HCT116 (cell line): ENCODE measurements at regions not wholly inside any gene's neighbourhood (a gene's known extent, or its start where the extent isn't known, plus 50 kb on each side); places are given as distances from the start of the nearest gene placed in this dataset.

Experiments
- ATAC-seq: fragments of 200-7000 bp; cut with Tn5 transposase; 2 replicates; pipeline ENCODE4 v1.9.1; 2020; ENCODE audit warnings: mild to moderate bottlenecking, moderate library complexity
- BruUV-seq: library from RNA; stranded (reverse); fragments of 400-500 nt; replicated peaks from 2 replicates; lab custom pipeline; 2021; lab: Mats Ljungman, UMichigan
- CTCF ChIA-PET: fragments of 300-600 bp; sonication (Branson Sonifier 250); formaldehyde crosslinking; loops from one replicate; lab custom pipeline; 2021; ENCODE audit warnings: antibody characterized with exemption; lab: Charles Lee
- POLR2A ChIA-PET: fragments of 300-600, 350-600 bp; sonication (Branson Sonifier 250); formaldehyde crosslinking; loops from one replicate; lab custom pipeline; 2021; ENCODE audit warnings: antibody characterized with exemption; lab: Charles Lee
- RAD21 ChIA-PET, 2 experiments: fragments of 300-600 bp; sonication (Branson Sonifier 250); formaldehyde crosslinking; loops; one replicate each; lab custom pipeline; 2023; ENCODE audit warnings: low total read pairs in 2 of 2; ENCODE audit not compliant: uncharacterized antibody in 2 of 2, unreplicated experiment in 2 of 2, low non-redundant PET in 1 of 2; lab: Charles Lee
- DNase-seq: peaks from one replicate; pipeline ENCODE4 v3.0.0-alpha.2; 2010; ENCODE audit warnings: low read depth, low spot score
- H2AFZ ChIP-seq: fragments of 200-600 bp; shearing (Covaris generic), sonication (generic); 2 replicates; pipeline ENCODE4 v1.6.1; 2017; ENCODE audit warnings: low read depth, mixed run types, mixed read lengths, antibody characterized with exemption, low read length; ENCODE audit not compliant: poor library complexity, severe bottlenecking
- H3K27ac ChIP-seq: 2 replicates; pipeline ENCODE4 v1.5.1; 2012; ENCODE audit warnings: low read depth, low read length
- H3K27me3 ChIP-seq: fragments of 200-600 bp; sonication (generic); 2 replicates; pipeline ENCODE4 v1.6.1; 2016; ENCODE audit warnings: mixed run types, low read length, mixed read lengths; ENCODE audit not compliant: insufficient read depth
- H3K36me3 ChIP-seq, 2 experiments: fragments of 200-500 bp in 1 of 2; fragments of 200-600 bp in 1 of 2; sonication (Bioruptor generic) in 1 of 2; sonication (generic) in 1 of 2; 2 replicates each; pipeline versions ENCODE4 v1.5.1 to v1.6.1; 2014 to 2016; ENCODE audit warnings: low read length in 2 of 2, inconsistent platforms in 1 of 2, mixed read lengths in 1 of 2, mixed run types in 1 of 2; ENCODE audit not compliant: insufficient read depth in 2 of 2, control insufficient read depth in 1 of 2
- H3K4me1 ChIP-seq, 2 experiments: fragments of 200-600 bp in 1 of 2; sonication (generic) in 1 of 2; 2 replicates each; pipeline versions ENCODE4 v1.5.1 to v1.6.1; 2012 to 2017; ENCODE audit warnings: low read length in 2 of 2, inconsistent platforms in 1 of 2, mild to moderate bottlenecking in 1 of 2, mixed read lengths in 1 of 2, mixed run types in 1 of 2, moderate library complexity in 1 of 2; ENCODE audit not compliant: insufficient read depth in 2 of 2, control insufficient read depth in 1 of 2
- H3K4me2 ChIP-seq: fragments of 200-600 bp; sonication (generic); 2 replicates; pipeline ENCODE4 v1.6.1; 2017; ENCODE audit warnings: mixed run types, low read length, mixed read lengths
- H3K4me3 ChIP-seq, 2 experiments: fragments of 200-600 bp in 1 of 2; sonication (generic) in 1 of 2; replicated peaks in 1 of 2; 2 replicates each; pipeline ENCODE4 v1.5.1; 2011 to 2016; ENCODE audit warnings: low read length in 2 of 2, control low read depth in 1 of 2, low read depth in 1 of 2, mild to moderate bottlenecking in 1 of 2, mixed read lengths in 1 of 2, mixed run types in 1 of 2
- H3K79me2 ChIP-seq: fragments of 200-600 bp; sonication (generic); 2 replicates; pipeline ENCODE4 v1.6.1; 2017; ENCODE audit warnings: mild to moderate bottlenecking, mixed run types, low read length, moderate library complexity, mixed read lengths; ENCODE audit not compliant: insufficient read depth
- H3K9ac ChIP-seq: fragments of 200-600 bp; sonication (generic); 2 replicates; pipeline ENCODE4 v1.6.1; 2016; ENCODE audit warnings: low read length, mixed read lengths
- H3K9me2 ChIP-seq: fragments of 200-600 bp; sonication (generic), shearing (Covaris generic); 2 replicates; pipeline ENCODE4 v1.6.1; 2017; ENCODE audit warnings: mixed run types, mild to moderate bottlenecking, moderate library complexity; ENCODE audit not compliant: insufficient read depth
- H3K9me3 ChIP-seq, 2 experiments: fragments of 200-500 bp in 1 of 2; fragments of 200-600 bp in 1 of 2; sonication (Bioruptor generic) in 1 of 2; sonication (generic) in 1 of 2; 2 replicates each; pipeline ENCODE4 v1.6.1; 2014 to 2017; ENCODE audit warnings: low read length in 2 of 2, mixed read lengths in 2 of 2, inconsistent platforms in 1 of 2, low read depth in 1 of 2, mild to moderate bottlenecking in 1 of 2, mixed run types in 1 of 2, moderate library complexity in 1 of 2; ENCODE audit not compliant: control insufficient read depth in 1 of 2, insufficient read depth in 1 of 2
- H4K20me1 ChIP-seq: fragments of 200-600 bp; sonication (generic), shearing (Covaris generic); 2 replicates; pipeline ENCODE4 v1.6.1; 2017; ENCODE audit warnings: mixed run types, mild to moderate bottlenecking, moderate library complexity; ENCODE audit not compliant: insufficient read depth
- CBX3 ChIP-seq: IDR thresholded peaks from 2 replicates; pipeline ENCODE4 v1.6.1; 2012; ENCODE audit warnings: low read depth
- CEBPB ChIP-seq: IDR thresholded peaks from 2 replicates; pipeline ENCODE4 v1.6.1; 2012; ENCODE audit warnings: low read depth
- EGR1 ChIP-seq: IDR thresholded peaks from 2 replicates; pipeline ENCODE4 v1.6.1; 2012; ENCODE audit warnings: low read depth
- ELF1 ChIP-seq: IDR thresholded peaks from 2 replicates; pipeline ENCODE4 v1.6.1; 2012; ENCODE audit warnings: low read depth, borderline replicate concordance
- EZH2phosphoT487 ChIP-seq: fragments of 200-600 bp; IDR thresholded peaks from 2 replicates; pipeline ENCODE4 v1.6.1; 2018; ENCODE audit warnings: antibody characterized with exemption, borderline replicate concordance
- FOSL1 ChIP-seq: IDR thresholded peaks from 2 replicates; pipeline ENCODE4 v1.6.1; 2012; ENCODE audit warnings: low read depth
- POLR2A ChIP-seq: IDR thresholded peaks from 2 replicates; pipeline ENCODE4 v1.7.0; 2011; ENCODE audit warnings: borderline replicate concordance; ENCODE audit not compliant: insufficient read depth, insufficient read length; ENCODE audit errors: extremely low read depth
- SIN3A ChIP-seq: IDR thresholded peaks from 2 replicates; pipeline ENCODE4 v1.6.1; 2012; ENCODE audit warnings: low read depth
- SP1 ChIP-seq: IDR thresholded peaks from 2 replicates; pipeline ENCODE4 v1.6.1; 2012; ENCODE audit warnings: low read depth
- SRF ChIP-seq: IDR thresholded peaks from 2 replicates; pipeline ENCODE4 v1.6.1; 2012; ENCODE audit warnings: low read depth
- YY1 ChIP-seq: IDR thresholded peaks from 2 replicates; pipeline ENCODE4 v1.6.1; 2011; ENCODE audit warnings: low read length, low read depth, moderate library complexity, mild to moderate bottlenecking; ENCODE audit not compliant: insufficient replicate concordance; ENCODE audit errors: extremely low read depth
- intact Hi-C: fragments of 100-400 bp; cut with micrococcal nuclease; formaldehyde crosslinking; loops from 2 replicates; pipeline ENCODE4 v1.10.0; 2022
- TF ChIP-seq, protein P1 (sequence below): IDR thresholded peaks from 2 replicates; pipeline ENCODE4 v1.6.1; 2012
- TF ChIP-seq, protein P2 (sequence below): IDR thresholded peaks from 2 replicates; pipeline ENCODE4 v1.6.1; 2012
- TF ChIP-seq, protein P3 (sequence below), 3 experiments: fragments of 200-600 bp in 1 of 3; sonication (generic) in 1 of 3; IDR thresholded peaks in 2 of 3; conservative IDR thresholded peaks in 1 of 3; 2 replicates each; pipeline ENCODE4 v1.5.1; 2012 to 2017; ENCODE audit warnings: low read depth in 2 of 3, low read length in 2 of 3, antibody characterized with exemption in 1 of 3, borderline replicate concordance in 1 of 3, control low read depth in 1 of 3, mild to moderate bottlenecking in 1 of 3, mixed read lengths in 1 of 3, mixed run types in 1 of 3, moderate library complexity in 1 of 3; ENCODE audit not compliant: insufficient read depth in 1 of 3
- TF ChIP-seq, protein P4 (sequence below): IDR thresholded peaks from 2 replicates; pipeline ENCODE4 v1.6.1; 2012; ENCODE audit warnings: low read depth

DNA sequence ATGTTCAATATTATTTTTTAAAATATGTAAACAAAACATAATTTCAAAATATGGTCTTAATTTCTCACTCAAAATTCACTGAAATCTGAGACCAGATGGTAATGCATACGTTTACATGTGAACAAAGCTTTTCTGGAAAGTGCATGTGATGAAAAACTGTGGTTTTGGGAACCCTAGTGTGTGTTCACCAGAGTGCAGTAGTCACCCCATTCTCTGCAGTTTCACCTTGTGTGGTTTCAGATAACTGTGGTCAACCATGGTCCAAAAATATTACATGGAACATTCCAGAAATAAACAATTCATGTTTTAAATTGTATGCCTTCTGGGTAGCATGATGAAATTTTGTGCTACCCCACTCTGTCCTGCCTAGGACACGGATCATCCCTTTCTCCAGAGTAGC, 2021.9 kb downstream of the MRPL39 start:
- H3K79me2 ChIP-seq = no peaks in the 10 kb centered on the region
- no peak overlapping the region for H3K9ac ChIP-seq
- H3K4me3 ChIP-seq = no peak overlapping the region
- RAD21 ChIA-PET = no interaction called here
- H3K4me2 ChIP-seq = no peak overlapping the region
- no peak overlapping the region for H3K27ac ChIP-seq
- intact Hi-C loops = no loop called here
- no peaks in the 10 kb centered on the region for H3K4me1 ChIP-seq
- BruUV-seq = no TSS peak
- TF ChIP-seq SIN3A = no peak
- no peak for TF ChIP-seq POLR2A
- TF ChIP-seq, protein P1, sequence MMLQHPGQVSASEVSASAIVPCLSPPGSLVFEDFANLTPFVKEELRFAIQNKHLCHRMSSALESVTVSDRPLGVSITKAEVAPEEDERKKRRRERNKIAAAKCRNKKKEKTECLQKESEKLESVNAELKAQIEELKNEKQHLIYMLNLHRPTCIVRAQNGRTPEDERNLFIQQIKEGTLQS = no peak
- TF ChIP-seq ELF1 = no peak
- no peak for TF ChIP-seq SRF
- TF ChIP-seq CEBPB = no peak
- TF ChIP-seq FOSL1 = no peak
- no peaks in the 10 kb centered on the region; the same call in 1 of the 2 replicates for H4K20me1 ChIP-seq
- H2AFZ ChIP-seq = no peak overlapping the region
- H3K36me3 ChIP-seq = no peaks in the 10 kb centered on the region
- ATAC-seq (no peak), DNase-seq (no peak)
- H3K27me3 ChIP-seq = no peaks in the 10 kb centered on the region
- H3K9me2 ChIP-seq = no peaks in the 10 kb centered on the region
- H3K9me3 ChIP-seq = peaks cover 7 to 16% of the 10 kb centered on the region in 2 experiments; a peak in 2 of 4 replicates
- POLR2A ChIA-PET = no interaction called here
- CTCF ChIA-PET = no interaction called here

DNA sequence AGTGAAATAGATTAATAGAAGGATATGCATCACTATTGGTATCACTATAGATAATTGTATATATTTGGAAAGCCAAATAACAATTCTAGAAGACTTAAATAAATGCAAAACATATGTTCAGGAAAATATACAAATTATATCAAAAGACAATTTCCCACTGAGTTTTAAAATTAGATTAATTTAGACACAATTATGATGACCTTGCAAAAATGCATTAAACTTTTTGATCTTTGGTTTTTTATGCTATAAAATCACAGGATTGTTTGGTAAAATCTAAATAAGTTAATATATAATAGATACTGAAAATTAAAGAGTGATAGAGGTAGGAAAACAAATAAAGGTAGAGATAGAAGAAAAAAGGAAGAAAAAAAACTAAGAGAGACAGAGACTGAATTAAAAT, 2027.7 kb downstream of the MRPL39 start:
- POLR2A ChIA-PET = no interaction called here
- intact Hi-C loops = no loop called here
- RAD21 ChIA-PET = no interaction called here
- DNase-seq (no peak), ATAC-seq (no peak)
- H3K79me2 ChIP-seq = no peaks in the 10 kb centered on the region
- CTCF ChIA-PET = no interaction called here
- H3K4me2 ChIP-seq = no peak overlapping the region
- no peak overlapping the region for H2AFZ ChIP-seq
- H3K9ac ChIP-seq = no peak overlapping the region
- H3K9me2 ChIP-seq = no peaks in the 10 kb centered on the region
- H4K20me1 ChIP-seq = no peaks in the 10 kb centered on the region; the same call in 1 of the 2 replicates
- no peak overlapping the region for H3K4me3 ChIP-seq
- H3K4me1 ChIP-seq = no peaks in the 10 kb centered on the region
- H3K27me3 ChIP-seq = no peaks in the 10 kb centered on the region
- BruUV-seq = no TSS peak
- H3K36me3 ChIP-seq = no peaks in the 10 kb centered on the region
- no peak overlapping the region for H3K27ac ChIP-seq
- H3K9me3 ChIP-seq = peaks cover 0 to 3% of the 10 kb centered on the region in 2 experiments; a peak in 2 of 4 replicates
- TF ChIP-seq, protein P2, sequence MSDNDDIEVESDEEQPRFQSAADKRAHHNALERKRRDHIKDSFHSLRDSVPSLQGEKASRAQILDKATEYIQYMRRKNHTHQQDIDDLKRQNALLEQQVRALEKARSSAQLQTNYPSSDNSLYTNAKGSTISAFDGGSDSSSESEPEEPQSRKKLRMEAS = no peak
- TF ChIP-seq ELF1 = no peak
- no peak for TF ChIP-seq SIN3A
- TF ChIP-seq FOSL1 = no peak
- no peak for TF ChIP-seq CEBPB
- TF ChIP-seq, protein P3, sequence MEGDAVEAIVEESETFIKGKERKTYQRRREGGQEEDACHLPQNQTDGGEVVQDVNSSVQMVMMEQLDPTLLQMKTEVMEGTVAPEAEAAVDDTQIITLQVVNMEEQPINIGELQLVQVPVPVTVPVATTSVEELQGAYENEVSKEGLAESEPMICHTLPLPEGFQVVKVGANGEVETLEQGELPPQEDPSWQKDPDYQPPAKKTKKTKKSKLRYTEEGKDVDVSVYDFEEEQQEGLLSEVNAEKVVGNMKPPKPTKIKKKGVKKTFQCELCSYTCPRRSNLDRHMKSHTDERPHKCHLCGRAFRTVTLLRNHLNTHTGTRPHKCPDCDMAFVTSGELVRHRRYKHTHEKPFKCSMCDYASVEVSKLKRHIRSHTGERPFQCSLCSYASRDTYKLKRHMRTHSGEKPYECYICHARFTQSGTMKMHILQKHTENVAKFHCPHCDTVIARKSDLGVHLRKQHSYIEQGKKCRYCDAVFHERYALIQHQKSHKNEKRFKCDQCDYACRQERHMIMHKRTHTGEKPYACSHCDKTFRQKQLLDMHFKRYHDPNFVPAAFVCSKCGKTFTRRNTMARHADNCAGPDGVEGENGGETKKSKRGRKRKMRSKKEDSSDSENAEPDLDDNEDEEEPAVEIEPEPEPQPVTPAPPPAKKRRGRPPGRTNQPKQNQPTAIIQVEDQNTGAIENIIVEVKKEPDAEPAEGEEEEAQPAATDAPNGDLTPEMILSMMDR (IDR thresholded peaks at IDR 0.05 in 2 of 3, conservative IDR thresholded peaks at IDR 0.05 in 1 of 3; ENCODE audit: borderline replicate concordance in 1 of 3, insufficient read depth in 1 of 3, low read depth in 2 of 3, low read length in 2 of 3) = no peak
- no peak for TF ChIP-seq YY1
- TF ChIP-seq, protein P4, sequence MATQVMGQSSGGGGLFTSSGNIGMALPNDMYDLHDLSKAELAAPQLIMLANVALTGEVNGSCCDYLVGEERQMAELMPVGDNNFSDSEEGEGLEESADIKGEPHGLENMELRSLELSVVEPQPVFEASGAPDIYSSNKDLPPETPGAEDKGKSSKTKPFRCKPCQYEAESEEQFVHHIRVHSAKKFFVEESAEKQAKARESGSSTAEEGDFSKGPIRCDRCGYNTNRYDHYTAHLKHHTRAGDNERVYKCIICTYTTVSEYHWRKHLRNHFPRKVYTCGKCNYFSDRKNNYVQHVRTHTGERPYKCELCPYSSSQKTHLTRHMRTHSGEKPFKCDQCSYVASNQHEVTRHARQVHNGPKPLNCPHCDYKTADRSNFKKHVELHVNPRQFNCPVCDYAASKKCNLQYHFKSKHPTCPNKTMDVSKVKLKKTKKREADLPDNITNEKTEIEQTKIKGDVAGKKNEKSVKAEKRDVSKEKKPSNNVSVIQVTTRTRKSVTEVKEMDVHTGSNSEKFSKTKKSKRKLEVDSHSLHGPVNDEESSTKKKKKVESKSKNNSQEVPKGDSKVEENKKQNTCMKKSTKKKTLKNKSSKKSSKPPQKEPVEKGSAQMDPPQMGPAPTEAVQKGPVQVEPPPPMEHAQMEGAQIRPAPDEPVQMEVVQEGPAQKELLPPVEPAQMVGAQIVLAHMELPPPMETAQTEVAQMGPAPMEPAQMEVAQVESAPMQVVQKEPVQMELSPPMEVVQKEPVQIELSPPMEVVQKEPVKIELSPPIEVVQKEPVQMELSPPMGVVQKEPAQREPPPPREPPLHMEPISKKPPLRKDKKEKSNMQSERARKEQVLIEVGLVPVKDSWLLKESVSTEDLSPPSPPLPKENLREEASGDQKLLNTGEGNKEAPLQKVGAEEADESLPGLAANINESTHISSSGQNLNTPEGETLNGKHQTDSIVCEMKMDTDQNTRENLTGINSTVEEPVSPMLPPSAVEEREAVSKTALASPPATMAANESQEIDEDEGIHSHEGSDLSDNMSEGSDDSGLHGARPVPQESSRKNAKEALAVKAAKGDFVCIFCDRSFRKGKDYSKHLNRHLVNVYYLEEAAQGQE = no peak
- no peak for TF ChIP-seq EZH2phosphoT487
- TF ChIP-seq EGR1 = no peak
- TF ChIP-seq SP1 = no peak
- no peak for TF ChIP-seq CBX3
